MM.1S (cell line): ENCODE measurements at regions not wholly inside any gene's neighbourhood (a gene's known extent, or its start where the extent isn't known, plus 50 kb on each side); places are given as distances from the start of the nearest gene placed in this dataset.

Experiments
- CTCF ChIP-seq: fragments of 300-600 bp; sonication (generic); IDR thresholded peaks from 2 replicates; pipeline ENCODE4 v1.5.1; 2016; ENCODE audit warnings: antibody characterized with exemption, low read length, mixed read lengths
- EZH2 ChIP-seq: fragments of 300-600 bp; sonication (generic); optimal IDR thresholded peaks from 2 replicates; pipeline ENCODE3; 2017; ENCODE audit warnings: low read depth, mild to moderate bottlenecking, antibody characterized with exemption, low read length, mixed read lengths

GRCh38 chr4:20512033-20512792, 188.0 kb upstream of the PACRGL start:
- TF ChIP-seq CTCF (no peak), EZH2 (no peak)
